Sciatic nerve (tissue), 2 donors: ENCODE measurements at regions not wholly inside any gene's neighbourhood (a gene's known extent, or its start where the extent isn't known, plus 50 kb on each side); places are given as distances from the start of the nearest gene placed in this dataset.
"Not testable (repeated sequence)": the region's sequence is repeated elsewhere in the genome, so short reads cannot be mapped to it uniquely, and the experiment has no call there.

ENCODE experiments used
- ATAC-seq: fragments of 200-7000 bp; cut with Tn5 transposase; one replicate; pipeline ENCODE4 v1.9.1; 2020; ENCODE audit warnings: mild to moderate bottlenecking, moderate library complexity
- DNase-seq: peaks from one replicate; pipeline ENCODE4 v3.0.0-alpha.2; 2020; ENCODE audit warnings: low spot score
- intact Hi-C: fragments of 100-400 bp; cut with DNase I; formaldehyde crosslinking; loops from one replicate; pipeline ENCODE4 v1.14.2; 2022
- donor health status: DM: no; HTN: no; CAD: no.
- donor health status: DM: no; HTN: no; CAD: no.

GRCh38 chr6:131470534-131470933 is 102.5 kb upstream of the ARG1 start:
- intact Hi-C loops = no loop called here
- ATAC-seq = no peak
- DNase-seq = no peak

GRCh38 chr6:131471331-131471730 is 101.7 kb upstream of the ARG1 start:
- ATAC-seq = no peak
- DNase-seq = no peak
- intact Hi-C loops = no loop called here

GRCh38 chr6:131473303-131473702 is 99.7 kb upstream of the ARG1 start:
- ATAC-seq, intact Hi-C loops: not testable (repeated sequence)

GRCh38 chr6:131476362-131476761 is 96.7 kb upstream of the ARG1 start:
- intact Hi-C loops = no loop called here
- ATAC-seq (no peak), DNase-seq (no peak)

More at GRCh38 chr6:131473303-131473702, 99.7 kb upstream of the ARG1 start:
- DNase-seq = not testable (repeated sequence)

GRCh38 chr6:131478740-131479211 is 94.2 kb upstream of the ARG1 start:
- DNase-seq, intact Hi-C loops, ATAC-seq: not testable (repeated sequence)

- ATAC-seq = no peak
- intact Hi-C loops = no loop called here
- no peak for DNase-seq
Observed at GRCh38 chr6:131486608-131487007, 86.4 kb upstream of the ARG1 start.

GRCh38 chr6:131488780-131489179 is 84.2 kb upstream of the ARG1 start:
- ATAC-seq (no peak), DNase-seq (no peak)
- intact Hi-C loops = no loop called here

GRCh38 chr6:131490441-131490840 is 82.6 kb upstream of the ARG1 start:
- DNase-seq (no peak), ATAC-seq (no peak)
- intact Hi-C loops = no loop called here

GRCh38 chr6:131492932-131493573 is 80.0 kb upstream of the ARG1 start:
- intact Hi-C loops = no loop called here
- DNase-seq (no peak), ATAC-seq (no peak)

GRCh38 chr6:131504387-131504786 is 68.6 kb upstream of the ARG1 start:
- intact Hi-C loops, DNase-seq, ATAC-seq: not testable (repeated sequence)

- intact Hi-C loops = no loop called here
Observed at GRCh38 chr6:131510094-131510493, 62.9 kb upstream of the ARG1 start.

GRCh38 chr6:131510591-131510990 is 62.4 kb upstream of the ARG1 start:
- no peak for ATAC-seq
- intact Hi-C loops = no loop called here

More at GRCh38 chr6:131510094-131510493, 62.9 kb upstream of the ARG1 start:
- DNase-seq (no peak), ATAC-seq (no peak)

GRCh38 chr6:131519670-131520436 is 53.2 kb upstream of the ARG1 start:
- DNase-seq (no peak), ATAC-seq (peak; percentile 36)
- intact Hi-C loops = no loop called here

More at GRCh38 chr6:131510591-131510990, 62.4 kb upstream of the ARG1 start:
- no peak for DNase-seq
